SJSA1 (cell line): ENCODE measurements at regions not wholly inside any gene's neighbourhood (a gene's known extent, or its start where the extent isn't known, plus 50 kb on each side); places are given as distances from the start of the nearest gene placed in this dataset.

Source experiments
- DNase-seq, 2 experiments: peaks; one replicate each; pipeline ENCODE4 v3.0.0-alpha.2; 2015 to 2020; ENCODE audit warnings: low spot score in 2 of 2, low read depth in 1 of 2
- H3K27ac ChIP-seq: fragments of 250-450 bp; sonication (Bioruptor Pico); 2 replicates; pipeline ENCODE4 v1.5.1; 2020; ENCODE audit warnings: mild to moderate bottlenecking, moderate library complexity
- H3K27me3 ChIP-seq: fragments of 250-450 bp; sonication (Bioruptor Pico); replicated peaks from 2 replicates; pipeline ENCODE4 v1.5.1; 2020; ENCODE audit warnings: mild to moderate bottlenecking, moderate library complexity
- H3K36me3 ChIP-seq: fragments of 250-450 bp; sonication (Bioruptor Pico); 2 replicates; pipeline ENCODE4 v1.5.1; 2020; ENCODE audit warnings: mild to moderate bottlenecking
- H3K4me1 ChIP-seq: fragments of 250-450 bp; sonication (Bioruptor Pico); replicated peaks from 2 replicates; pipeline ENCODE4 v1.6.1; 2021; ENCODE audit warnings: mild to moderate bottlenecking
- H3K4me3 ChIP-seq: fragments of 250-450 bp; sonication (Bioruptor Pico); 2 replicates; pipeline ENCODE4 v1.5.1; 2020; ENCODE audit warnings: mild to moderate bottlenecking
- H3K9me3 ChIP-seq: fragments of 250-450 bp; sonication (Bioruptor Pico); replicated peaks from 2 replicates; pipeline ENCODE4 v1.5.1; 2020; ENCODE audit warnings: mild to moderate bottlenecking

DNA sequence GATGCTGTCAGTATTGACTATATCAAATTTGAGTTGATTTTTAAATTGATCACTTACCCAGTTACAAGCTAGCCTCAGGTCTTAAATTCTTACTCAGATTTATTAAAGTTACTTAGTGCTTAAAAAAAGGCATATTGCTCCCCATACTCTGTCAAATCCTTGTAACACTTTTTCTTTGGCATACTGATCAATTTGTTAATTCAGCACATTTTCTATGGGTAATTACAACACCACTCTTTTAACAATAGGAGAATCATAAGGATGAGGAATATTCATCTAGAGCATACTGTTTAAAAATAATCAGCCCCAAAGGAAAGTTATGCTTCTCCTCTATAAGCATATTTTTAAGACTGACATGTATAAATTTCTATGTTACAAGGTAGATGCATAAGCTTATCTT lies 482.5 kb downstream of the PABPC4L start:
- H3K36me3 ChIP-seq, result no peaks in the 10 kb centered on the region
- no peak for DNase-seq
- no peak overlapping the region for H3K4me3 ChIP-seq
- H3K9me3 ChIP-seq, result 0 out of 2 replicates have a peak, but pooled peaks cover 3% of the 10 kb centered on the region
- no peaks in the 10 kb centered on the region for H3K27me3 ChIP-seq
- no peaks in the 10 kb centered on the region for H3K4me1 ChIP-seq
- no peak overlapping the region for H3K27ac ChIP-seq

GRCh38 chr4:133714211-133714610 lies 487.4 kb downstream of the PABPC4L start:
- H3K4me1 ChIP-seq, result no peaks in the 10 kb centered on the region
- no peaks in the 10 kb centered on the region for H3K27me3 ChIP-seq
- no peak overlapping the region for H3K27ac ChIP-seq
- no peaks in the 10 kb centered on the region for H3K9me3 ChIP-seq
- H3K4me3 ChIP-seq, result no peak overlapping the region
- no peaks in the 10 kb centered on the region for H3K36me3 ChIP-seq
- no peak for DNase-seq

GRCh38 chr4:133713340-133713739 lies 488.2 kb downstream of the PABPC4L start:
- H3K9me3 ChIP-seq, result no peaks in the 10 kb centered on the region
- H3K27me3 ChIP-seq, result no peaks in the 10 kb centered on the region
- H3K27ac ChIP-seq, result no peak overlapping the region
- DNase-seq, result no peak
- no peaks in the 10 kb centered on the region for H3K36me3 ChIP-seq
- H3K4me3 ChIP-seq, result no peak overlapping the region
- H3K4me1 ChIP-seq, result no peaks in the 10 kb centered on the region

- no peak overlapping the region for H3K4me3 ChIP-seq
- no peaks in the 10 kb centered on the region for H3K4me1 ChIP-seq
- no peaks in the 10 kb centered on the region for H3K36me3 ChIP-seq
- no peak overlapping the region for H3K27ac ChIP-seq
- H3K9me3 ChIP-seq, result no peaks in the 10 kb centered on the region
- no peak for DNase-seq
- H3K27me3 ChIP-seq, result no peaks in the 10 kb centered on the region
Measured at GRCh38 chr4:133711817-133712216, 489.8 kb downstream of the PABPC4L start.

- H3K27me3 ChIP-seq, result no peaks in the 10 kb centered on the region
- H3K4me3 ChIP-seq, result no peak overlapping the region
- no peaks in the 10 kb centered on the region for H3K9me3 ChIP-seq
- no peak overlapping the region for H3K27ac ChIP-seq
- H3K4me1 ChIP-seq, result no peaks in the 10 kb centered on the region
- DNase-seq, result no peak
- no peaks in the 10 kb centered on the region for H3K36me3 ChIP-seq
Measured at GRCh38 chr4:133694416-133694815, 507.2 kb downstream of the PABPC4L start.

GRCh38 chr4:133683967-133684366 lies 517.6 kb downstream of the PABPC4L start:
- Histone ChIP-seq H3K27me3 (no peaks in the 10 kb centered on the region), H3K4me3 (no peak overlapping the region), H3K27ac (no peak overlapping the region), H3K4me1 (no peaks in the 10 kb centered on the region), H3K36me3 (no peaks in the 10 kb centered on the region), H3K9me3 (0 out of 2 replicates have a peak, but pooled peaks cover 3% of the 10 kb centered on the region)
- DNase-seq, result no peak

GRCh38 chr4:133668061-133668851 lies 519.2 kb downstream of the PCDH10 start:
- H3K27me3 ChIP-seq, result no peaks in the 10 kb centered on the region
- no peak overlapping the region for H3K27ac ChIP-seq
- no peak overlapping the region for H3K4me3 ChIP-seq
- no peaks in the 10 kb centered on the region for H3K4me1 ChIP-seq
- no peaks in the 10 kb centered on the region for H3K9me3 ChIP-seq
- H3K36me3 ChIP-seq, result no peaks in the 10 kb centered on the region
- DNase-seq, result no peak

- Histone ChIP-seq H3K27ac (no peak overlapping the region), H3K4me3 (no peak overlapping the region), H3K4me1 (no peaks in the 10 kb centered on the region), H3K9me3 (no peaks in the 10 kb centered on the region), H3K36me3 (no peaks in the 10 kb centered on the region), H3K27me3 (no peaks in the 10 kb centered on the region)
- no peak for DNase-seq
Measured at GRCh38 chr4:133647206-133647605, 498.1 kb downstream of the PCDH10 start.

DNA sequence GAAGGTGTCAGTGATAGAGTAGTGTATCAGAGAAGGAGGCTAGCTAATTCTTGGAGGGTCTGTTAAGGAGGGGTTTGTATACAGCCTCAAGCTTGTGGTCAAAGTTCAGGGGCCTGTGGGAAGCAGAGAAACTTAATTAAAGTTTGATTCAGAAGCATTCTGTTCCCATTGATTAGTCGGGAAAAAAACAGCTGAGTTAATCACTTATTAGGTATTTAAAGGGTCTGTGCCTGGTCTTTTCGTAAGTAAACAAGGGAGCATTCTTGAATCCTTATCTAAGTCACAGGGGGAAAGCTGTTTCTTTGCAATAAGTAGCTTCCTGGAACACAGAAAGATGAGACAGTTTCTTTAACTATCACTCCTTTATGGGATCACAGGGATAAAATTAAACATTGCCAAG lies 492.1 kb downstream of the PCDH10 start:
- no peaks in the 10 kb centered on the region for H3K9me3 ChIP-seq
- H3K36me3 ChIP-seq, result no peaks in the 10 kb centered on the region
- H3K27me3 ChIP-seq, result no peaks in the 10 kb centered on the region
- no peak overlapping the region for H3K4me3 ChIP-seq
- no peaks in the 10 kb centered on the region for H3K4me1 ChIP-seq
- H3K27ac ChIP-seq, result no peak overlapping the region
- DNase-seq, result no peak

DNA sequence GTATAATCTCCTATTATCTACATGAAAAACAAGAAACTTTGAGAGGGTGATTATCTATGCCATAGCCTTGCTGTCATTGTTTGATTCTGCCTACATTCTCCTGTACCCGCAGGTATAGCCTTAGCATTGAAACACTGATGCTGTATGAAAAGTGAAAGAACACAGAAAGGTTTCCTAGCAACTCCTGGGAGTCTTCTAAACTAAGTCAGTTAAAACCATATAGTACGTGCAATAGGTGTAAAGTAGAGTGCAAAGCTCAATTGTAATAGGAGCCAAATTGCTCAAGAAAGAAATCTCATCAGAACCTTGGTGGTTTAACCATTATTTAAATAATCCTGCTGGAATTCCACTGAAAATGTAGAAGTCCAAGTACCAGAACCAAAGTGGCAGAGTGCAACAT lies 489.7 kb downstream of the PCDH10 start:
- DNase-seq, result no peak
- Histone ChIP-seq H3K4me3 (no peak overlapping the region), H3K9me3 (no peaks in the 10 kb centered on the region), H3K36me3 (no peaks in the 10 kb centered on the region), H3K4me1 (no peaks in the 10 kb centered on the region), H3K27me3 (no peaks in the 10 kb centered on the region), H3K27ac (no peak overlapping the region)

DNA sequence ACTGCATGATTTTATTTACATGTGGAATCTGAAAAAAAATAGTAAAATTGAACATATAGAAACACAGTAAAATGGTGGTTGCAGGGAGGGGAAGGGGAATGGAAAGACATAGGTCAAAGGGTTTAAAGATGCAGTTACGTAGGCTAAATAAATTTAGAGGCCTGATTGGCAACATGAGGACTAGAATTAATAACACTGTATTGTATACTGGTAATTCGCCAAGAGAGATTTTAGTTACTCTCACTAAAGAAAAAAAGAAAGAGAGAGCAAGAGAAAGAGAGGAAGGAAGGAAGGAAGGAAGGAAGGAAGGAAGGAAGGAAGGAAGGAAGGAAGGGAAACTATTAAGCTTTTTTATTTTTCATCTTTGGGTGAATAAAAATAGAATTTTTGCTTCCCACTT lies 488.1 kb downstream of the PCDH10 start:
- Histone ChIP-seq H3K9me3 (no peaks in the 10 kb centered on the region), H3K4me3 (no peak overlapping the region), H3K4me1 (no peaks in the 10 kb centered on the region), H3K27me3 (no peaks in the 10 kb centered on the region), H3K27ac (no peak overlapping the region), H3K36me3 (no peaks in the 10 kb centered on the region)
- DNase-seq, result no peak

- Histone ChIP-seq H3K4me3 (no peak overlapping the region), H3K27ac (no peak overlapping the region), H3K9me3 (no peaks in the 10 kb centered on the region), H3K36me3 (no peaks in the 10 kb centered on the region), H3K4me1 (no peaks in the 10 kb centered on the region), H3K27me3 (no peaks in the 10 kb centered on the region)
- DNase-seq, result no peak
Measured at GRCh38 chr4:133624744-133625143, 475.6 kb downstream of the PCDH10 start.

GRCh38 chr4:133623847-133624246 lies 474.8 kb downstream of the PCDH10 start:
- Histone ChIP-seq H3K27ac (no peak overlapping the region), H3K4me1 (no peaks in the 10 kb centered on the region), H3K4me3 (no peak overlapping the region), H3K36me3 (no peaks in the 10 kb centered on the region), H3K9me3 (no peaks in the 10 kb centered on the region), H3K27me3 (no peaks in the 10 kb centered on the region)
- DNase-seq, result no peak

DNA sequence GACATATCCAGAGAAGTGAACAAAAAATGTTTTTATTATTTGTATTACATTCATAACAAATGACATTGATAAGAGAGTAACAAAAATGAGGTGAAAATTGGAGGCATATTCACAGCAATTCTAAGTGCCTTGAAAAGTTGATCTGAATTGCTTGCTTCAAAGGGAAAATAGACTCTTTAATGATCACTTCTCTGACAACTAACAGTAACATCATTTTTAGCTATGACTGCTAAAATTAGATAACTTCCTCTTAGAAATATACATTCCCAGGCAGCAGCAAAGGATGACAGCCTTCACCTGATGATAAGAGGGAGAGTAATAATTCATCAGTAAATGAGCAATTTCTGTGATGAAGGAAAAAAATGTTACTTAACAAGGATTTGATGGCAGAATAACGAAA lies 472.5 kb downstream of the PCDH10 start:
- Histone ChIP-seq H3K4me3 (no peak overlapping the region), H3K27ac (no peak overlapping the region), H3K4me1 (no peaks in the 10 kb centered on the region), H3K27me3 (no peaks in the 10 kb centered on the region), H3K9me3 (no peaks in the 10 kb centered on the region), H3K36me3 (no peaks in the 10 kb centered on the region)
- DNase-seq, result no peak

DNA sequence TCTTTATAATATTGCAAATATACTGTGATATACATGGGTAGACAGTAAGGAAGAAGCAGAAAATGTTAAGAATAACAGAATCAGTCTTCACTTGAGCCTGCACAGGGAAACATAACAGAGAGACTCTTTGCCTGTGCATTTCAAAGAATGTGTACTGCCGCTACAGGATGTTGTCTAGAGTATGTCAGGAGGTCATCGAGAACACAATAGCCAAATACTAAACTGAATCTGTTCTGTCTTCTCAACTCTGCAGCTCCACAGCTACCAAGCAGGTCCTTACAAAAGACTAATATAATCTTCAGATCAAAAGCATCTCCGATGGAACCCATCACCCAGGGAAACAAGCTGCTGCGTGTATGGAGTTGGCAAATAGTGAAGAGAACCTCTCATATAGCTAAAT lies 471.5 kb downstream of the PCDH10 start:
- Histone ChIP-seq H3K27ac (no peak overlapping the region), H3K27me3 (no peaks in the 10 kb centered on the region), H3K36me3 (no peaks in the 10 kb centered on the region), H3K4me1 (no peaks in the 10 kb centered on the region), H3K9me3 (no peaks in the 10 kb centered on the region), H3K4me3 (no peak overlapping the region)
- no peak for DNase-seq
